GM12891 (cell line): ENCODE measurements at regions not wholly inside any gene's neighbourhood (a gene's known extent, or its start where the extent isn't known, plus 50 kb on each side); places are given as distances from the start of the nearest gene placed in this dataset.

ENCODE experiments used
- PAX5 ChIP-seq: IDR thresholded peaks from 2 replicates; pipeline ENCODE4 v1.6.1; 2011; ENCODE audit warnings: low read length, moderate library complexity, mild to moderate bottlenecking; ENCODE audit not compliant: insufficient read depth, severe bottlenecking
- POLR2A ChIP-seq: IDR thresholded peaks from 2 replicates; pipeline ENCODE4 v1.6.1; 2011; ENCODE audit warnings: low read depth, low read length, control low read depth
- POLR2AphosphoS5 ChIP-seq: IDR thresholded peaks from 2 replicates; pipeline ENCODE4 v1.6.1; 2011; ENCODE audit warnings: low read depth, low read length, control low read depth
- POU2F2 ChIP-seq: IDR thresholded peaks from 2 replicates; pipeline ENCODE4 v1.6.1; 2011; ENCODE audit warnings: low read depth, mild to moderate bottlenecking, control low read depth, low read length, moderate library complexity
- SPI1 ChIP-seq: IDR thresholded peaks from 2 replicates; pipeline ENCODE4 v1.6.1; 2011; ENCODE audit warnings: low read depth, low read length, control low read depth
- TAF1 ChIP-seq: IDR thresholded peaks from 2 replicates; pipeline ENCODE4 v1.6.1; 2011; ENCODE audit warnings: low read depth, low read length, control low read depth

- no peak for TF ChIP-seq POU2F2
- no peak for TF ChIP-seq POLR2A
- TF ChIP-seq TAF1: no peak
- no peak for TF ChIP-seq POLR2AphosphoS5
- TF ChIP-seq SPI1: no peak
- TF ChIP-seq PAX5: no peak
These were observed 156.3 kb downstream of the SLITRK5 start for GRCh38 chr13:87827479-87827878.
